ENCODE measurements at regions not wholly inside any gene's neighbourhood (a gene's known extent, or its start where the extent isn't known, plus 50 kb on each side); places are given as distances from the start of the nearest gene placed in this dataset.
"Not testable (repeated sequence)": the region's sequence is repeated elsewhere in the genome, so short reads cannot be mapped to it uniquely, and the experiment has no call there.

GRCh38 chr5:159807586-159807985 lies 108.7 kb upstream of the ADRA1B start:
- TF ChIP-seq CTCF (conservative IDR thresholded peaks at IDR 0.05; ENCODE audit: low read length): no peak
- peak; percentile 49 for DNase-seq (ENCODE audit: low read depth)
- no peak overlapping the region for H3K4me3 ChIP-seq (ENCODE audit: low read length)

GRCh38 chr5:159811712-159812111 lies 104.6 kb upstream of the ADRA1B start:
- DNase-seq (ENCODE audit: low read depth): no peak
- no peak overlapping the region for H3K4me3 ChIP-seq (ENCODE audit: low read length)
- no peak for TF ChIP-seq CTCF (conservative IDR thresholded peaks at IDR 0.05; ENCODE audit: low read length)

- not testable (repeated sequence) for H3K4me3 ChIP-seq (ENCODE audit: low read length); DNase-seq (ENCODE audit: low read depth)
Measured at GRCh38 chr5:159812759-159813158, 103.5 kb upstream of the ADRA1B start.

- no peak for DNase-seq (ENCODE audit: low read depth)
- TF ChIP-seq CTCF (conservative IDR thresholded peaks at IDR 0.05; ENCODE audit: low read length): no peak
- H3K4me3 ChIP-seq (ENCODE audit: low read length): no peak overlapping the region
Measured at GRCh38 chr5:159814222-159814621, 102.1 kb upstream of the ADRA1B start.

GRCh38 chr5:159814805-159815585 lies 101.3 kb upstream of the ADRA1B start:
- no peak for TF ChIP-seq CTCF (conservative IDR thresholded peaks at IDR 0.05; ENCODE audit: low read length)
- no peak overlapping the region for H3K4me3 ChIP-seq (ENCODE audit: low read length)
- DNase-seq (ENCODE audit: low read depth): no peak

- no peak for TF ChIP-seq CTCF (conservative IDR thresholded peaks at IDR 0.05; ENCODE audit: low read length)
- peak; percentile 36 for DNase-seq (ENCODE audit: low read depth)
- H3K4me3 ChIP-seq (ENCODE audit: low read length): no peak overlapping the region
Measured at GRCh38 chr5:159817262-159818029, 98.8 kb upstream of the ADRA1B start.

GRCh38 chr5:159819591-159820411 lies 96.5 kb upstream of the ADRA1B start:
- no peak for TF ChIP-seq CTCF (conservative IDR thresholded peaks at IDR 0.05; ENCODE audit: low read length)
- no peak overlapping the region for H3K4me3 ChIP-seq (ENCODE audit: low read length)
- DNase-seq (ENCODE audit: low read depth): peak; percentile 59

Measured in AG10803 (cell line).